HG02798 (cell line): ENCODE measurements at regions not wholly inside any gene's neighbourhood (a gene's known extent, or its start where the extent isn't known, plus 50 kb on each side); places are given as distances from the start of the nearest gene placed in this dataset.

Source experiments
- ATAC-seq: cut with Tn5 transposase; IDR thresholded peaks from one replicate; pipeline ENCODE4 v1.9.1; 2021; ENCODE audit warnings: mild to moderate bottlenecking; ENCODE audit not compliant: unreplicated experiment, poor library complexity

DNA sequence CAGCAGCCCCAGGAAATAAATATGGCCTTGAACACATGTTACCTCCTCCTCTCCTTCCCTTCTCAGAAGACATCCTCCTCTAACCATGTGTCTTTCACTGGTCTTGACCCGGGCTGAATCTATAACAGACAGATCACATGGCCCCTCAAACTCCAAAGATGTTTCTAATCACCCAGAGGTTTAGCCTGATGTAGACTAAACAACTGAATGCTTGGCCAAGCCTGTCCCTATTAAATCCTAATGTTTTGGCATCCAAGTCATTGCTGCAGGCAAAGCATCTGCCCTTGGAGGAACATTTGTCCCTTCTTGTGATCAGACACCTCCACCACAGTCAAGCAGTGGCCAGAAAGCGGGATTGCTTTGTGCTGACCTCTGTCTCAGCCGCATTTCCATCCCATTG lies 65.5 kb downstream of the ANKRD60 start:
- no peak for ATAC-seq

DNA sequence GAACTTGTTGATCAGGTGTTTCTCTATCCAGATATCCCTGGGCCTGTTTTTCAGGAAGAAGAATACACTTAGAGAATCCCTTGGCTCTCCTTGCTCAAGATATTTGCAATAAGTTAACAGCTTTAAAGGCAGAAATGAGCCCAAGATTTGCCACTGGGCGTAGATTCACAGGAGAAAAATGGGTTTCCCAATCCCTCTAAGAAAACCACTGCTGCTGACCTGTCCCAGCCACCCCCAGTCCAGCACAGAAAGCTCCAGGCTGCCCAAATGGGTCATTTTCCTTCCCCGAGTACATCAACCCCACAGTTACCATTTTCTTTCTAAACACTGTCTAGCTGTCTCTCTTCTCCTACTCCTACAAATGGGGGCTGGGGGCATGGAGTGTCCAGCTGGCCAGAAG lies 67.3 kb downstream of the ANKRD60 start:
- ATAC-seq = no peak

GRCh38 chr20:58160451-58161061 lies 67.9 kb downstream of the ANKRD60 start:
- no peak for ATAC-seq

- ATAC-seq = no peak
Measured at GRCh38 chr20:58155148-58155925, 73.1 kb downstream of the ANKRD60 start.

GRCh38 chr20:58154113-58154512 lies 74.3 kb downstream of the ANKRD60 start:
- ATAC-seq = no peak

GRCh38 chr20:58153121-58153520 lies 75.3 kb downstream of the ANKRD60 start:
- ATAC-seq = no peak

DNA sequence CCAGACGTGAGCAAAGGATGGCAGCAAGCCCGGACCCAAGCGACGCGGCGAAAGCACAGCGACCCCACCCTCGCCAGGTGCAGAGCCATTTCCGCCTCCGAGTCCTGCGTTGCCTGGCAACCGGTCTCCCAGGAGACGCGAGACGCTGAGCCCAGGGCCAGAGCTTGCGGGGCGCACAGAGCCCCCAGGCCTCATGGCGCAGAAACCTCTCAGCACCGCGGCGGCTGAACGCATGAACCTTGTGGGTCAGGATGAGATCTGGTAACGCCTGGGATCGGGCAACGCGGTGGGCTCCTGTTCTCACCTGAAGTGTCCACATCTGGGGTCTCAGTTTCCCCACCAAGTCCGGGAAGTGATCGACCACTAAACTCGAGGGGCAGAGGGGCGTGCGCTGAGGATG lies 77.7 kb downstream of the ANKRD60 start:
- no peak for ATAC-seq

DNA sequence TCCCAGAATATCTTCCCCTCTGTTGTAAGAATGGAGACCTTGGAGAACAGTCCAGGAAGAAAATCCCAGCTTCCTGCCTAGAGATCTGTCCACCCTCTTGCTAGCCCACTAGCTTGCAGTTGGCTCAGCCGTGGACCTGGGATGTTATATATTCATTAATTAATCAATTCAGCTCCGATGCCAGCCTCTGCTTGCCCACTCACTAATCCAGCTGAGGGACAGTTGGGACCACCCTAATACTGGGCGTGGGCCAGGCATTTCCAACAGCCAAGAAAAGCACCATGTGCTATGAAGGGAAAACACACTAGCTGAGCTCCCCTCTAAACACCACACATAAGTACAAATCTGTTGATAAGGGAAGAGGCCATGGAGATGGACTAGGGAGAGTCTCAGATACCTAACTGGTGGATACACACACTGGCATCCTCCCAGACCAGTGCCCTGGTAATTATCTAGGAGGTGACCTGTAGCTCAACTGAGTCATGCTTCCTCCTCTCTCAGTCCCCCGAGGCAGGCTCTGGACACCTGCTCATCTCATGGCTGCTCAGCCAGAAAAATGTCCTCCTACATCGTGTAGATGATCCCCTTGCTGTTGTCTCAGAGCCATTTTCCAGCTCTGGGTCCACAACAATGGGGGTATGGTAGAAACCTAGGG lies 78.9 kb downstream of the ANKRD60 start:
- no peak for ATAC-seq

DNA sequence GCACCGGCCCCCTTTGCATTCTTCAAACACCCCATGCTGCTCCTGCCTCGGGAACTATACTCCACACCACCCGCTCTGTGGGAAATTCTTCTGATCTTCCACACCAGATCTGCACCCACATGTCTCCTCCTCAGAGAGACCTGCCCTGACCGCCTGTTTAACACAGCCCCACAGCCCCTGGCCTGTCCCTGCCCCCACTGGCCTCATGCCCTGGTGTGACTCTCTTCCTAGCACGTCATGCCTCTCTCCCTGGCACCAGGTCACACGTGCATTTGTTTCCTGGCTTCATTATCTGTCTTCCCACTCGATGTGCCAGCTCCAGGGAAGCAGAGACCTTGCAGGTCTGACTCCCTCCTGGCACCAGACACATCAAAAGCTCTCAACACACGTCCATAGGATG lies 79.6 kb downstream of the ANKRD60 start:
- no peak for ATAC-seq

DNA sequence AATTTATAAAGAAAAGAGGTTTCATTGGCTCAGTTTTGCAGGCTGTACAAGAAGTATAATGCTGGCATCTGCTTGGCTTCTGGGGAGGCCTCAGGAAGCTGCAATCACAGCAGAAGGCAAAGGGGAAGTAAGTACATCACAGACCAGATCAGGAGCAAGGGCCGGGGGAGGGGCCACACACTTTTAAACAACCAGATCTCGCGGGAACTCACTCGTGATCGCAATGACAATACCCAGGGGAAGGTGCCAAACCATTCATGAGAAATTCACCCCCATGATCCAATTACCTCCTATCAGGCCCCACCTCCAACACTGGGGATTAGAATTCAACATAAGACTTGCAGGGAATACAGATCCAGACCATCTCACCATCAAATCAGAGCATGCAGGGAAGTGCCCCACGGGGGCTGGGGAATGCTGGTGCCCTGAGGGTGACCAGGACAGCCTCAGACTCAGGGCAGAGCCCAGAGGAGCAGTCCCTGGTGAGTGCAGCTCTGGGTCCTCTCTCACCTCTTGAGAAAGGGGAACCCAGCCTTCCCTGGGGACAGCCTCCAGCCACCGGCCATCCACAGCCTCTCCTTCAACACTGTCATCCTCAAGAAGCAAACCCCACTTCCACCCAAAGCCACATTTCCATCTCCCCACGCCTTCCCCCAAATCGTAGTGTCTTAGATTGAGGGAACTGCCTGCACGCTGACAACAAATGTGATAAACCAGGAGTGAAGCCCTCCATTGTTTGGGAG lies 80.7 kb downstream of the ANKRD60 start:
- ATAC-seq = no peak

- ATAC-seq = no peak
Measured at GRCh38 chr20:58146746-58147140, 81.7 kb downstream of the ANKRD60 start.

DNA sequence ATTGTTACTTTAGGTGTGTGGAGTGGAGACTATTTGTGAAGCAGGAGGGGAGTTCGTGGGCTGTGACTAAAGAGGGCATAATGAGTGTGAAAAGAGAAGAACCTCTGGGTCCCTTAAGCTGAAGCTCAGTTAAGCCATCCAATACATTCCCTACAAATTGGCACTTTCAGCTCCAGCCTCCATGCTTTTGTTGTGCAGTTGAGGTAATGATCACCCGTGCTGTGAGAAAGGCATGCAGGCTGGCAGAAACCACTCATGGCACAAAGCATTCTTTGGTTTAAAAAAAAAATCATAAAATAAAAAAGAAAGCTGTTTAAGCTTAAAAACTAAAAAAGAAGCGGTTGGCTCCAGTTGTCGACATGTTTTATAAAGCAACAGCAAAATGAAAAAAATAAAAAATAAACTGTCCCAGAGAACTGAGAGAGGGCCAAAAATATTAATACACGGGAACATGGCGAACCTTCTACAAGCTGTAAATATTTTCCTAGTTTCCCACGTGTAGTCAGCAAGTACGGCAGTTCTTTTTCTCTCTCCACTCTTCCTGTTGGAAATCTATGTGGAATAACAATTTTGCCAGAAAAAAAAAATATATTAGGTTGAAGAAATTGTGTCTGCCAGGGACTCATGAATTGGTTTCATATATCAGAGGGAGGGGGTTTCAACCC lies 82.2 kb downstream of the ANKRD60 start:
- no peak for ATAC-seq

DNA sequence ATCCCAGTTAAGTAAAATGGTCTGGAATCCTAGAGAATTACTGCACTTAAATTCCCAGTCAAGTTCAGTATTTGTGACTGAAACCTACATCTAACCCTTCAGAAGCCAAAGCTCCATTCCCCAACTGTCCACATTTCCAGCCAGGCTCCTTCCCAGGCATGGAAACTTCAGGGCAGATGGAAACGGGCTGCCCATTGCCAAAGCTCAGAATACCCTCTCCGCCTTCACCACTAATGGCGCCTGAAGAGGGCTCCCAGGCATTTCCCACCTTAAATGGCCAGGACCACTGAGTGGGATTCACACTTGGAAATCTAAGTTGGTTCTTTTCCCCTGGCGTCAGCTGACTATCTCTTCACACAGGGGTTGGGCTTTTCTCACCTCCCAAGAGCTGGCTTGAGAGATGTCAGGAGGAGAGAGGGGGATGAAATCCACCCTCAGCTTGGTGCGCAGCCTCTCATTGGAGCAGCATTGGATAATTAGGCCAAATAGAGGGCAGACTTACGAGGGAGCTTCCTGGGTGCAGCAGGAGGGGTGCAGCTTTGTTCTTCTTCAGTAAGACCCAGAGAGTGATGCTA lies 82.9 kb downstream of the ANKRD60 start:
- no peak for ATAC-seq

GRCh38 chr20:58144096-58144495 lies 84.4 kb downstream of the ANKRD60 start:
- ATAC-seq = no peak

DNA sequence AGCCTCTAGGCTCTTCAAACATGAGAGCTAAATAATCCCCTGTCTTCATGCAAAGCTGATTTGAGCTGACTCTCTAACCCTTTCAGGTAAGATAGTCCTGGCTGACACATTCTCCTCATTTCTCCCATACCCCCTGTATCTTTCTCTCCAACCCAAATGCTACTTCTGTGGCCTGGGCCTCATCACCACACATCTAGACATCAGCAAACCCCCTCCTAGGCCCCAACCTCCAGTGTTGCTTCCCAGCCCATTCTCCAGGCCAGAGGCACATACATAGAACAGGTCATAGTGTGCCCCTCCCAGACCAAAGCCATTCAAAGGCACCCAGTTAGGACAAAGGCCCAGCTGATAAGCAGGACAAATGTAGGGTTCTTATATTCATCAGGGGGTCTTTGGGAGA lies 84.9 kb downstream of the ANKRD60 start:
- no peak for ATAC-seq

DNA sequence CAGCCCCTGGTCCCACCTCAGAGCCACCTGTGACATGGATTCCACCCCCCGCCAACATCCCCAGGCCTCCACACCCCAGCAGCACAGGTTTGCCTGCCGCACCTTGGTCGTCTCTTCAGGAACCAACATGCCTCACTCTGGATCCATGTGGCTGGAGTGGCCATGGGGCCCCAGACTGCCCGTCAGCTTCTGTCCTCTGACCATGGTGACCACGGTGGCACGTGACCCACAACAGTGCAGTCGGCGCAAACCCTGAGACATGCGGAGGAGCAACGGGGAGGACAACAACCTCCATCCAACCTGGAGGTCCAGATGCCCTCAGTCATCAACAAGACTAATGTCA lies 85.6 kb downstream of the ANKRD60 start:
- no peak for ATAC-seq

DNA sequence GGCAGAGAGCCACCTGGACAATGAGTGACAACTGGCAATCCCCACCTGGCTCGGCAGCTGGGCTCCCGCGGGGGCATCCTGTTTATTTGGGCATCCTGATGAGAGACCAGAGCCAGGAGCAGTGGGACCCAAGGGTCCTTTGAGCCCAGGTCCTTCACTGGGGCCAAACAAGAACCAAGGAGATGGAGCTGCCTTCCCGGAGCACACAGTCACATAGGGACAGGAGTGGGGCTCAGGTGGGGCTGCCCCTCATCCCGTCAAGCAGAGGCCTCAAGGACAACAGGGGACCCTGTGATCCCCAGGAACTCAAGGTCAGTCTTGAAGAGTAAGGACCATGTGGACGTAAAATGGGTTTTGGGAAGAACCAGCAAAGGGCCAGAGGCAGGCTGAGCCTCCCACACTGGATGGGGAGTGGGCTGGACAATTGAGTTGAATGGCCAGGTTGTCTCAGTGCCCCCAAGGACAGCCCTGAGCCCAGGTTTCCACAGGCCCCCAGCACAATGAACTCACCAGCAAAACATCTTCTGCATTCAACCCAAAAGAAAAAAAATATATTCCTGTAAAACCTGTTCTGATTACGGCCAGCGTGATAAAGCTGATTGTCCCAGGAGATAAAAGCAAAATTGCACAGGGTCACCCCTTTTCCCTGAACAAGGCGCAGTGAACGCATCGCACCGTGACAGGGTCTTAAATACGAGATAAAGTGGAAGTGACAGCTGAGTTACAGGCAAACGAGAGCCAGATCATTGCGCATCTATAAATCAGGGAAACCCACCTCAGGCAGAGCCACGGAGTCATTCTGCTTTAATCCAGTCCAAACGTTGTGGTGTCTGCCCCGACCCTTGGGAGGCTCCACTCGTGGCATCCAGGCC lies 86.2 kb downstream of the ANKRD60 start:
- no peak for ATAC-seq

DNA sequence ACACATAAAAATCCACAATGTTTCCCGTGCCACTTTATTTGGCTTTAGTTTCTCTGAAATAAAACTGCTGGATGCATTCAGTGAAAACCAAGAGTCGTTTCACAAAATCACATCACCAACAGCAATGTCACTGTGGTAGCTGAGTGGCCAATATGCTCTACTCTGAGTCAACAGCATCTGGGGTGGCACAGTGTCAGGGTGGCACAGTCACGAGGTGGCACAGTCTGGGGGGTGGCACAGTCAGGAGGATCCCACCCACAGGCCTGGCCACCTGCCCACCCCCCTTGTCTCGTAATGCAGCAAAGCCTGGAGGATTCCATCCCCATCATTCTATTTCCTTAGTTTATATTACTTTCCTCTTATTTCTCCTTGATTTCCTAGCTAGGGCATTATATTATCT lies 87.0 kb downstream of the ANKRD60 start:
- no peak for ATAC-seq

DNA sequence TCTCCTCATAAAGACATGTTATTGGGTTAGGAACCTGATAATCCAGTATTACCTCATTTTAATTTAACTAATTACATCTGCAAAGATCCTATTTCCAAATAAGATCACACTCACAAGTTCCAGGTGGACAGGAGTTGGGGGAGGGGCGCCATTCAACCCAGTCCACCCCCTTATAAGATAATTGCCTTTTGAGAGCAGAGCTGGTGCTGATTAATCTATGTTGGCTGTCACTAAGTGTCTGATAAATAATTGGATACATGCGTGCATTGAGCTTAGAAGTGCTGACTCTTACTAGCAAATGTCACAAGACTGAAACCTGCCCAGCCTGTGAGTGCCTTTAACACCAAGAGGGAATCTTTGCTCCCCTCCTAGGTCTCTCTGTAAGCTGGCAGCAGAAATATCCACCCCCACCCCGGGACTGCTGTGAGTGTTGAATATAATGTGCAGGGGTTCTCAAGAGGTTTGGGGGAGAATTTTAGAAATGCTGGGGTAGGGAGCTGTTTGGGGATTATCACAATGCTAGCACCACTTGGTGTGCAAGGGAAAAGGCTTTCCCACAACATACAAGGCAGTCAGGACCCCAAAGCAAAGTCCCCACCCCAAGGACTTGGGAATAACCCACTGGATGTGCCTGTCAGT lies 87.5 kb downstream of the ANKRD60 start:
- no peak for ATAC-seq
